ENCODE measurements at regions not wholly inside any gene's neighbourhood (a gene's known extent, or its start where the extent isn't known, plus 50 kb on each side); places are given as distances from the start of the nearest gene placed in this dataset.

DNA sequence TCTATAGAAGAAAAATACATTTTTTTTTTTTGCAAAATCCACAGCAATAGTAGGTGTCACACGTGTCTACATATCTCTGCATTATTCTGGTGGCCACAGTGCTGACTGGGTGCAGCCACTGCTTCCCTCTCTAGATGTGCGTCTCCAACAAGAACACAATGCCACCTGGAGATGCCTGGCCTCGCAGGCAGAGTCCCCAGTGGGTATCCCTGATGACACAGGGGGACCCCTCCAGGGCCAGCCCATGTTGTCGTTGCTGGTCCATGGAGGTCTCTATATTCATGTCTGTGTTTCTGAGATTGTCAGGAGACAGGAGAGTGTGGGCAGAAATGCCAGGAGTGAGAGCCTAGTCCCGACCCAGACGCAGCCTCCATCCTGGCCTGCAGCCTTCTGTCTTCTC lies 345.9 kb upstream of the SHH start:
- intact Hi-C loops (cut with DNase I; ENCODE audit: low total_unique reads): no loop called here
- DNase-seq: no peak
- no peak overlapping the region for H3K4me3 ChIP-seq
- H3K27me3 ChIP-seq: peaks cover 0 to 3% of the 10 kb centered on the region in 2 donors
- H3K27ac ChIP-seq: no peak overlapping the region
- H3K4me1 ChIP-seq: no peaks in the 10 kb centered on the region
- H3K9me3 ChIP-seq: peaks cover 0 to 4% (median 0%) of the 10 kb centered on the region in 3 donors
- no peaks in the 10 kb centered on the region for H3K36me3 ChIP-seq
- TF ChIP-seq, protein P1, sequence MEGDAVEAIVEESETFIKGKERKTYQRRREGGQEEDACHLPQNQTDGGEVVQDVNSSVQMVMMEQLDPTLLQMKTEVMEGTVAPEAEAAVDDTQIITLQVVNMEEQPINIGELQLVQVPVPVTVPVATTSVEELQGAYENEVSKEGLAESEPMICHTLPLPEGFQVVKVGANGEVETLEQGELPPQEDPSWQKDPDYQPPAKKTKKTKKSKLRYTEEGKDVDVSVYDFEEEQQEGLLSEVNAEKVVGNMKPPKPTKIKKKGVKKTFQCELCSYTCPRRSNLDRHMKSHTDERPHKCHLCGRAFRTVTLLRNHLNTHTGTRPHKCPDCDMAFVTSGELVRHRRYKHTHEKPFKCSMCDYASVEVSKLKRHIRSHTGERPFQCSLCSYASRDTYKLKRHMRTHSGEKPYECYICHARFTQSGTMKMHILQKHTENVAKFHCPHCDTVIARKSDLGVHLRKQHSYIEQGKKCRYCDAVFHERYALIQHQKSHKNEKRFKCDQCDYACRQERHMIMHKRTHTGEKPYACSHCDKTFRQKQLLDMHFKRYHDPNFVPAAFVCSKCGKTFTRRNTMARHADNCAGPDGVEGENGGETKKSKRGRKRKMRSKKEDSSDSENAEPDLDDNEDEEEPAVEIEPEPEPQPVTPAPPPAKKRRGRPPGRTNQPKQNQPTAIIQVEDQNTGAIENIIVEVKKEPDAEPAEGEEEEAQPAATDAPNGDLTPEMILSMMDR (IDR thresholded peaks at IDR 0.05): no peak

DNA sequence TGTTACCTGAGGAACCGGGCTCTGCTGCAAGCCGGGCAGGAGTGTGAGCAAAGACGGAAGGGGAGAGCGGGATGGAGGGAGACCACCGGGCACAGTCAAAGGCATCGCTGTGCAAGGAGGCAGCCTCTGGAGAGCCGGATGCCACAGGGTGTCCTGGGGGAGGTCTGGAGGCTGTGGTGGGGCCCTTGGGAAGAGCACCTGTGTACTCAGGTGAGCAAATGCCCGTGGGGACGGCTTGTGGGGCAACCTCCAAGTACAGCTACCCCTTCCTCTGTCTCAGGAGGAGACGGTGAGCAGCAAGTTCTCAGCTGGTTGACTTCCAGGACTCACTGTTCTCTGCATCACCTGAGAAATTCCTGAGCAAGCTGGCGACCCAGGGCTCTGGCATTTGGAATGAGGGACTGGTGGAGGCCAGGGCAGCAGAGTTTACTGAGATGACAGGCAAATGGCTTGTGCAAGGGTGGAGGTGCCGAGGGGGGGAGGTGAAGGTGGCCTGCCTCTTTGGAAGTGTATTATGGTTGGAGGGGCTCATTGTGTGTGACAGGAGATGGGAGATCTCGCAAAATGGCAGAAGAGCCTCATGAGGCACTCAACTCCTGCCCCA lies 345.2 kb upstream of the SHH start:
- Histone ChIP-seq H3K4me3 (no peak overlapping the region), H3K4me1 (no peaks in the 10 kb centered on the region), H3K36me3 (no peaks in the 10 kb centered on the region), H3K27ac (no peak overlapping the region), H3K27me3 (peaks cover 0 to under 1% of the 10 kb centered on the region in 2 donors), H3K9me3 (peaks cover 0 to 4% (median 0%) of the 10 kb centered on the region in 3 donors)
- TF ChIP-seq, protein P1 (IDR thresholded peaks at IDR 0.05): no peak
- intact Hi-C loops (cut with DNase I; ENCODE audit: low total_unique reads): no loop called here
- no peak for DNase-seq

DNA sequence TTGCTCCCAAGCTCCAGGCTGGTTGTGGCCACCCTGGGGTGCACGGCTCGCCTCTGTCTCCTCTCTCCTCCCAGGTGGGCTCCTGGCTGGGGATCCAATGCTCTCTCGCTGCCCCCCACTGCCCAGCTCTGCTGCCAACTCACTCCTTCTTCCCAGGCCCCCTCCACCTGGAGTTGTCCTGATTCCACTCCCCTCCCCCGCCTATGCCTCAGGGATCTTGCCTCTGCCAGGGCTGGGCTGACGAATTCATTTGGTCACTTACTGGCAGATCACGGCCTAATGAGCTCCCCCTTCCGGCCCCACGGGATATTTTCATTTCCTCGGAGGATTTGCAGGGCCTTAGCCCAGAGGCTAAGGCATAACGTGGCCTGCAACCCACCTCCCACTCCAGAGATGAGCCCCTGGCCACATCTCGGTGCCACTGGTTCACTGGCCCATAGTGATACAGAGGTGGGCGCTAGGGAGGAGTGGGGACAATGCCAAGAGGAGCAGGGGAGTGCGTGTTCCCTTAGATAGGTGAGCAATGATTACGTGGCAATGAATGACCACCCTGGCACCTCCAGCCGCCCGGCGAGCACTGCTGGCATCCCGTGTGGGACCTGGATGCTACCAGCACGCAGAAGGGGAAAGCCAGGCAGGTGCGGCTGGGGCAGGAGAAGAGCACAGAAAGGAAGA lies 344.6 kb upstream of the SHH start:
- H3K27me3 ChIP-seq: no peaks in the 10 kb centered on the region
- H3K4me1 ChIP-seq: no peaks in the 10 kb centered on the region
- intact Hi-C loops (cut with DNase I; ENCODE audit: low total_unique reads): no loop called here
- TF ChIP-seq, protein P1 (IDR thresholded peaks at IDR 0.05): no peak
- no peak for DNase-seq
- no peak overlapping the region for H3K4me3 ChIP-seq
- no peak overlapping the region for H3K27ac ChIP-seq
- peaks cover 0 to 4% (median 0%) of the 10 kb centered on the region in 3 donors for H3K9me3 ChIP-seq
- H3K36me3 ChIP-seq: no peaks in the 10 kb centered on the region

DNA sequence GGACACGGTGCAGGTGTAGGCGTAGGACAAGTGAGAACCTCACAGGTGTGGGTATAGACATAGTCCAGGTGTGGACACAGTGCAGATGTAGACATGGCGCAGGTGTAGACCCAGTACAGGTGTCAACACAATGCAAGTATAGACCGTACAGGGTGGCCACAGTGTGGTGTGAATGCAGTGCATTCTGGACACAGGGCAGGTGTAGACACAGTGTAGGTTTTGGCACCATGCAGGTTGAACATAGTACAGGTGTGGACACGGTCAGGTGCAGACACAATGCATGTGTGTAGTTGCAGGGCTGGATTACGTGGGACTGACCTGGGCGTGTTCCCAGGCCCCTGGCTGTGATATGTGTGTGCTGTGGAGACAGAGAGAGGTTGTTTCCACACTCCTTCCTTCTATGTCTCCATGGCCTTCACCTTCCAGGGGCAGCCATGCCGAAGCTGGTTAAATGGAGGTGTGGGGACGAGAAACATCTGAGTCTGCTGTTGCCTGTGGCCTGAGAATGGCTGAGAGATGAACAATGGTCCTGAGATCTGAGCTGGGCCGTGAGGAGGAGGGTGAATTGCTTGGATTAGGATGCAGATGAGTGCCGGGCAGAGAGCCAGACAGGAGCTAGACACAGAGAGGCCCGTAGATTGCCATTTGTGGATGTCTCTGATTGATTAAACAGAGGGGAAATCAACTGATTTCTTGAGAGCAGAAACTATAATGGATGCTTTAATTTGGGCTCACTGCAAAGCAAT lies 343.9 kb upstream of the SHH start:
- intact Hi-C loops (cut with DNase I; ENCODE audit: low total_unique reads): no loop called here
- no peaks in the 10 kb centered on the region for H3K27me3 ChIP-seq
- DNase-seq: no peak
- H3K4me3 ChIP-seq: no peak overlapping the region
- TF ChIP-seq, protein P1 (IDR thresholded peaks at IDR 0.05): no peak
- no peaks in the 10 kb centered on the region for H3K4me1 ChIP-seq
- peaks cover 0 to 4% (median 0%) of the 10 kb centered on the region in 3 donors for H3K9me3 ChIP-seq
- no peak overlapping the region for H3K27ac ChIP-seq
- no peaks in the 10 kb centered on the region for H3K36me3 ChIP-seq

DNA sequence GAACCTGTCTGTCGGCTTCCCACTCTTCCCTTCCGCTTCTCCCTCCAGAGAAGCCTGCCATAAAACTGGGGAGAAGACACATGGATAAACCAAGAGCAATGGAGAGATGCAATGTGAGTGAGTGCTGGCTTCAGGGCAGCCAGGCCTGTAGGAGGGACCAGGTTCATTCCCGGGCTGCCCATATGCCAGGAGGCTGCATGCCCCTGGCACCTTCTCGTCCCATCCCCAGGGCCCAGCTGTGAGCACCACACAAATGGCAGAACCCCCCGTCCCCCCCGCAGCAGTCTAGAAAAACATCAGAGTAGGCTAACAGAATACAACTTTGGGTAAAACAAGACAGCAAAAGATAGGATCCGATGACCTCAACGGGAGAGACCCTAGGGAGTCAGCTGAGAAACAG lies 341.3 kb upstream of the SHH start:
- H3K4me1 ChIP-seq: no peaks in the 10 kb centered on the region
- no peaks in the 10 kb centered on the region for H3K9me3 ChIP-seq
- no peaks in the 10 kb centered on the region for H3K27me3 ChIP-seq
- no peaks in the 10 kb centered on the region for H3K36me3 ChIP-seq
- DNase-seq: no peak
- no peak overlapping the region for H3K4me3 ChIP-seq
- TF ChIP-seq, protein P1 (IDR thresholded peaks at IDR 0.05): no peak
- intact Hi-C loops (cut with DNase I; ENCODE audit: low total_unique reads): no loop called here
- H3K27ac ChIP-seq: no peak overlapping the region
